GM23338 (cell line): ENCODE measurements at regions not wholly inside any gene's neighbourhood (a gene's known extent, or its start where the extent isn't known, plus 50 kb on each side); places are given as distances from the start of the nearest gene placed in this dataset.

Experiments
- ATAC-seq: fragments of 200-7000 bp; cut with Tn5 transposase; 3 replicates; pipeline ENCODE4 v1.9.1; 2020
- DNase-seq: peaks from one replicate; pipeline ENCODE4 v3.0.0-alpha.2; 2015; ENCODE audit warnings: low spot score
- H2AFZ ChIP-seq: fragments of 200-600 bp; sonication (generic); 2 replicates; pipeline ENCODE4 v1.8.0; 2016; ENCODE audit warnings: antibody characterized with exemption, mild to moderate bottlenecking, moderate library complexity
- H3F3A ChIP-seq: fragments of 200-600 bp; sonication (generic); replicated peaks from 2 replicates; pipeline ENCODE4 v1.8.0; 2017; ENCODE audit warnings: antibody characterized with exemption, mixed run types, low read depth
- H3K27ac ChIP-seq: fragments of 200-600 bp; sonication (generic); 2 replicates; pipeline ENCODE4 v1.6.1; 2016; ENCODE audit warnings: low read depth
- H3K27me3 ChIP-seq: fragments of 200-600 bp; sonication (generic); 2 replicates; pipeline ENCODE4 v1.8.0; 2016; ENCODE audit warnings: mild to moderate bottlenecking, mixed run types, moderate library complexity; ENCODE audit not compliant: insufficient read depth
- H3K36me3 ChIP-seq: fragments of 200-600 bp; sonication (generic); 2 replicates; pipeline ENCODE4 v1.8.0; 2016; ENCODE audit warnings: mild to moderate bottlenecking; ENCODE audit not compliant: insufficient read depth
- H3K4me1 ChIP-seq: fragments of 200-600 bp; sonication (generic); 2 replicates; pipeline ENCODE4 v1.8.0; 2016; ENCODE audit warnings: mild to moderate bottlenecking, moderate library complexity; ENCODE audit not compliant: insufficient read depth
- H3K4me2 ChIP-seq: fragments of 200-600 bp; sonication (generic); 2 replicates; pipeline ENCODE4 v1.7.1; 2017; ENCODE audit warnings: mixed run types
- H3K4me3 ChIP-seq: fragments of 200-600 bp; sonication (generic); 2 replicates; pipeline ENCODE4 v1.6.1; 2016; ENCODE audit warnings: mixed run types
- H3K79me2 ChIP-seq: fragments of 200-600 bp; sonication (generic); replicated peaks from 2 replicates; pipeline ENCODE4 v1.8.0; 2017; ENCODE audit warnings: mild to moderate bottlenecking; ENCODE audit not compliant: insufficient read depth
- H3K9me2 ChIP-seq: fragments of 200-600 bp; sonication (generic); 2 replicates; pipeline ENCODE4 v1.8.0; 2017; ENCODE audit not compliant: insufficient read depth
- H4K20me1 ChIP-seq: fragments of 200-600 bp; sonication (generic); replicated peaks from 2 replicates; pipeline ENCODE4 v1.8.0; 2017; ENCODE audit warnings: mild to moderate bottlenecking; ENCODE audit not compliant: insufficient read depth
- H3K27ac Mint-ChIP-seq: 2 replicates; pipeline ENCODE4 v1.8.0; 2020; ENCODE audit warnings: inconsistent platforms, mild to moderate bottlenecking, moderate library complexity, mixed read lengths
- H3K27me3 Mint-ChIP-seq: 3 replicates; pipeline ENCODE4 v1.8.0; 2022; ENCODE audit warnings: low read depth, mild to moderate bottlenecking, moderate library complexity, mixed read lengths, inconsistent platforms; ENCODE audit not compliant: insufficient read depth, poor library complexity
- H3K36me3 Mint-ChIP-seq: 3 replicates; pipeline ENCODE4 v1.8.0; 2021; ENCODE audit warnings: low read depth, mild to moderate bottlenecking, inconsistent platforms, moderate library complexity, mixed read lengths
- H3K4me1 Mint-ChIP-seq: 3 replicates; pipeline ENCODE4 v1.8.0; 2020; ENCODE audit warnings: mild to moderate bottlenecking, inconsistent platforms, mixed read lengths
- H3K4me3 Mint-ChIP-seq: 3 replicates; pipeline ENCODE4 v1.8.0; 2021; ENCODE audit warnings: moderate library complexity, mild to moderate bottlenecking, inconsistent platforms, mixed read lengths
- H3K9me3 Mint-ChIP-seq: 3 replicates; pipeline ENCODE4 v1.8.0; 2020; ENCODE audit warnings: moderate library complexity, mild to moderate bottlenecking, inconsistent platforms, mixed read lengths
- CREB1 ChIP-seq: fragments of 250-450 bp; sonication (Bioruptor Pico); IDR thresholded peaks from 2 replicates; pipeline ENCODE4 v1.5.0; 2020; ENCODE audit warnings: low read depth, mild to moderate bottlenecking, moderate library complexity
- CTCF ChIP-seq, 2 experiments: fragments of 200-600 bp in 1 of 2; sonication (generic) in 1 of 2; conservative IDR thresholded peaks; 2 replicates each; pipeline versions ENCODE4 v1.5.1 to v1.6.1; 2016 to 2017; ENCODE audit warnings: antibody characterized with exemption in 2 of 2, low read depth in 2 of 2, mild to moderate bottlenecking in 2 of 2, moderate library complexity in 1 of 2
- EZH2 ChIP-seq: fragments of 200-600 bp; sonication (generic); IDR thresholded peaks from one replicate; pipeline ENCODE4 v1.8.0; 2017; ENCODE audit warnings: antibody characterized with exemption, mild to moderate bottlenecking, low read depth; ENCODE audit not compliant: unreplicated experiment
- EZH2phosphoT487 ChIP-seq: fragments of 200-600 bp; sonication (generic); IDR thresholded peaks from one replicate; pipeline ENCODE4 v1.8.1; 2018; ENCODE audit warnings: antibody characterized with exemption; ENCODE audit not compliant: unreplicated experiment
- JUNB ChIP-seq: IDR thresholded peaks from one replicate; pipeline ENCODE4 v1.6.1; 2016; ENCODE audit warnings: antibody characterized with exemption; ENCODE audit not compliant: unreplicated experiment
- NANOG ChIP-seq: IDR thresholded peaks from 2 replicates; pipeline ENCODE4 v1.6.1; 2016; ENCODE audit warnings: antibody characterized with exemption, borderline replicate concordance
- STAT1 ChIP-seq: IDR thresholded peaks from one replicate; pipeline ENCODE4 v1.6.1; 2016; ENCODE audit warnings: antibody characterized with exemption; ENCODE audit not compliant: unreplicated experiment
- ZNF114 ChIP-seq: fragments of 250-450 bp; sonication (Bioruptor Pico); IDR thresholded peaks from 2 replicates; pipeline ENCODE4 v1.5.0; 2020; ENCODE audit warnings: mild to moderate bottlenecking, moderate library complexity
- ZNF331 ChIP-seq: fragments of 250-450 bp; sonication (Bioruptor Pico); IDR thresholded peaks from 2 replicates; pipeline ENCODE4 v1.5.0; 2020; ENCODE audit warnings: low read depth, mild to moderate bottlenecking, moderate library complexity
- TF ChIP-seq, protein P1 (sequence below): IDR thresholded peaks from 2 replicates; pipeline ENCODE4 v1.6.1; 2016; ENCODE audit warnings: antibody characterized with exemption
- TF ChIP-seq, protein P2 (sequence below): fragments of 250-450 bp; sonication (Bioruptor Pico); IDR thresholded peaks from 2 replicates; pipeline ENCODE4 v1.5.0; 2020; ENCODE audit warnings: mild to moderate bottlenecking, moderate library complexity

DNA sequence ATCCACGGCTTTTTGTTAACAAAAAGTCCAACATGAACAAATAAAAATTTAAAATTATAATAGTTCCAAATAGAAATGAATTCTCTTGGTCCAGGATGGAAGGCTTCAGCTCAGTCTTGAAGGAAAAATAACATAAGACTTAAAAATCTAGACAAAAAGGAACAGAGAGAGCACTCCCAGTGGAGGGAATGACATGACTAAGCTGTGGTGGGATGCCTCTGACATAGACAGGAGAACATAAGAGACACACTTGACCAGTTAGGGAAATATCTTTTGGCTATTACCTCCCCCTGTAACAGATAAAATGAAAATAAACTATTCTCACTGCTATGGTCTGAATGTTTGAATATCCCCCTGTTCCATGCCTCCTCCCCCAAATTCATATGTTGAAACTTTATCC, 106.8 kb downstream of the BBS10 start:
- Histone ChIP-seq H3K79me2 (no peaks in the 10 kb centered on the region), H3K4me3 (no peak overlapping the region), H3K27me3 (no peaks in the 10 kb centered on the region), H3K4me2 (no peak overlapping the region), H2AFZ (no peak overlapping the region), H4K20me1 (no peaks in the 10 kb centered on the region), H3F3A (no peaks in the 10 kb centered on the region), H3K9me2 (no peaks in the 10 kb centered on the region), H3K4me1 (no peaks in the 10 kb centered on the region), H3K36me3 (no peaks in the 10 kb centered on the region), H3K27ac (no peak overlapping the region)
- TF ChIP-seq ZNF331 (CRISPR knock-in tag) (no peak), EZH2 (no peak), EZH2phosphoT487 (no peak), ZNF114 (CRISPR knock-in tag) (no peak), CTCF (conservative IDR thresholded peaks at IDR 0.05; ENCODE audit: low read depth in 2 of 2) (no peak)
- no peaks in the 10 kb centered on the region for H3K36me3 Mint-ChIP-seq
- no peak overlapping the region for H3K4me3 Mint-ChIP-seq
- DNase-seq = no peak
- no peak overlapping the region for H3K27ac Mint-ChIP-seq
- peaks cover 2% of the 10 kb centered on the region for H3K27me3 Mint-ChIP-seq
- ATAC-seq = no peak
- H3K4me1 Mint-ChIP-seq = no peaks in the 10 kb centered on the region
- no peaks in the 10 kb centered on the region for H3K9me3 Mint-ChIP-seq

DNA sequence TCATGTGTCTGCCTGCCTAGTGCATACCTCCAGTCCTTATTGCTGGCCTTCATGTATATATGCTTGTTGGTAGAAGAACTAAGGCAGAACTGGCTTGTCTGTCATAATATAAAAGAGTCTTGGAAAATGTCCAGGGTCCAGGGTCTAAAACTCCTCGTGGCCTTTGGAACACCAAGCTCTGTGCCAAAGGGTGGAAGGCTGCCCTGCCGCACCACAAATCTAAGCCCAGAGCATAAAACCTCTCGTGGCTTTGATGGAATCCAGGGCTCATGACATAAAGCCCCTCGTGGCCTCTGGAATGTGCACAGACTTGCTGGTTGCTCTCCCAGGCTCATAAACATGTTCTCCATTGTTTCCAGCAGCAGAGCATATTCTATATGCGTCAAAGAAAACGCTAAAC, 107.9 kb downstream of the BBS10 start:
- no peak overlapping the region for H3K4me2 ChIP-seq
- no peak overlapping the region for H2AFZ ChIP-seq
- no peak overlapping the region for H3K4me3 Mint-ChIP-seq
- H3K4me3 ChIP-seq = no peak overlapping the region
- no peak overlapping the region for H3K27ac Mint-ChIP-seq
- no peak overlapping the region for H3K27ac ChIP-seq
- no peak for DNase-seq
- H3K27me3 ChIP-seq = no peaks in the 10 kb centered on the region
- H3K9me2 ChIP-seq = no peaks in the 10 kb centered on the region
- no peaks in the 10 kb centered on the region for H3K4me1 ChIP-seq
- no peaks in the 10 kb centered on the region for H3K9me3 Mint-ChIP-seq
- no peaks in the 10 kb centered on the region for H3K79me2 ChIP-seq
- no peaks in the 10 kb centered on the region for H3F3A ChIP-seq
- no peaks in the 10 kb centered on the region for H3K36me3 ChIP-seq
- H4K20me1 ChIP-seq = no peaks in the 10 kb centered on the region
- peaks cover 2% of the 10 kb centered on the region for H3K27me3 Mint-ChIP-seq
- no peak for ATAC-seq
- no peaks in the 10 kb centered on the region for H3K36me3 Mint-ChIP-seq
- H3K4me1 Mint-ChIP-seq = no peaks in the 10 kb centered on the region
- TF ChIP-seq ZNF114 (CRISPR knock-in tag) (no peak), CTCF (conservative IDR thresholded peaks at IDR 0.05; ENCODE audit: low read depth in 2 of 2) (no peak), EZH2 (no peak), EZH2phosphoT487 (no peak), JUNB (no peak), ZNF331 (CRISPR knock-in tag) (no peak), NANOG (no peak), STAT1 (no peak), CREB1 (no peak)
- TF ChIP-seq, protein P1, sequence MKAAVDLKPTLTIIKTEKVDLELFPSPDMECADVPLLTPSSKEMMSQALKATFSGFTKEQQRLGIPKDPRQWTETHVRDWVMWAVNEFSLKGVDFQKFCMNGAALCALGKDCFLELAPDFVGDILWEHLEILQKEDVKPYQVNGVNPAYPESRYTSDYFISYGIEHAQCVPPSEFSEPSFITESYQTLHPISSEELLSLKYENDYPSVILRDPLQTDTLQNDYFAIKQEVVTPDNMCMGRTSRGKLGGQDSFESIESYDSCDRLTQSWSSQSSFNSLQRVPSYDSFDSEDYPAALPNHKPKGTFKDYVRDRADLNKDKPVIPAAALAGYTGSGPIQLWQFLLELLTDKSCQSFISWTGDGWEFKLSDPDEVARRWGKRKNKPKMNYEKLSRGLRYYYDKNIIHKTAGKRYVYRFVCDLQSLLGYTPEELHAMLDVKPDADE = no peak
- TF ChIP-seq, protein P2, sequence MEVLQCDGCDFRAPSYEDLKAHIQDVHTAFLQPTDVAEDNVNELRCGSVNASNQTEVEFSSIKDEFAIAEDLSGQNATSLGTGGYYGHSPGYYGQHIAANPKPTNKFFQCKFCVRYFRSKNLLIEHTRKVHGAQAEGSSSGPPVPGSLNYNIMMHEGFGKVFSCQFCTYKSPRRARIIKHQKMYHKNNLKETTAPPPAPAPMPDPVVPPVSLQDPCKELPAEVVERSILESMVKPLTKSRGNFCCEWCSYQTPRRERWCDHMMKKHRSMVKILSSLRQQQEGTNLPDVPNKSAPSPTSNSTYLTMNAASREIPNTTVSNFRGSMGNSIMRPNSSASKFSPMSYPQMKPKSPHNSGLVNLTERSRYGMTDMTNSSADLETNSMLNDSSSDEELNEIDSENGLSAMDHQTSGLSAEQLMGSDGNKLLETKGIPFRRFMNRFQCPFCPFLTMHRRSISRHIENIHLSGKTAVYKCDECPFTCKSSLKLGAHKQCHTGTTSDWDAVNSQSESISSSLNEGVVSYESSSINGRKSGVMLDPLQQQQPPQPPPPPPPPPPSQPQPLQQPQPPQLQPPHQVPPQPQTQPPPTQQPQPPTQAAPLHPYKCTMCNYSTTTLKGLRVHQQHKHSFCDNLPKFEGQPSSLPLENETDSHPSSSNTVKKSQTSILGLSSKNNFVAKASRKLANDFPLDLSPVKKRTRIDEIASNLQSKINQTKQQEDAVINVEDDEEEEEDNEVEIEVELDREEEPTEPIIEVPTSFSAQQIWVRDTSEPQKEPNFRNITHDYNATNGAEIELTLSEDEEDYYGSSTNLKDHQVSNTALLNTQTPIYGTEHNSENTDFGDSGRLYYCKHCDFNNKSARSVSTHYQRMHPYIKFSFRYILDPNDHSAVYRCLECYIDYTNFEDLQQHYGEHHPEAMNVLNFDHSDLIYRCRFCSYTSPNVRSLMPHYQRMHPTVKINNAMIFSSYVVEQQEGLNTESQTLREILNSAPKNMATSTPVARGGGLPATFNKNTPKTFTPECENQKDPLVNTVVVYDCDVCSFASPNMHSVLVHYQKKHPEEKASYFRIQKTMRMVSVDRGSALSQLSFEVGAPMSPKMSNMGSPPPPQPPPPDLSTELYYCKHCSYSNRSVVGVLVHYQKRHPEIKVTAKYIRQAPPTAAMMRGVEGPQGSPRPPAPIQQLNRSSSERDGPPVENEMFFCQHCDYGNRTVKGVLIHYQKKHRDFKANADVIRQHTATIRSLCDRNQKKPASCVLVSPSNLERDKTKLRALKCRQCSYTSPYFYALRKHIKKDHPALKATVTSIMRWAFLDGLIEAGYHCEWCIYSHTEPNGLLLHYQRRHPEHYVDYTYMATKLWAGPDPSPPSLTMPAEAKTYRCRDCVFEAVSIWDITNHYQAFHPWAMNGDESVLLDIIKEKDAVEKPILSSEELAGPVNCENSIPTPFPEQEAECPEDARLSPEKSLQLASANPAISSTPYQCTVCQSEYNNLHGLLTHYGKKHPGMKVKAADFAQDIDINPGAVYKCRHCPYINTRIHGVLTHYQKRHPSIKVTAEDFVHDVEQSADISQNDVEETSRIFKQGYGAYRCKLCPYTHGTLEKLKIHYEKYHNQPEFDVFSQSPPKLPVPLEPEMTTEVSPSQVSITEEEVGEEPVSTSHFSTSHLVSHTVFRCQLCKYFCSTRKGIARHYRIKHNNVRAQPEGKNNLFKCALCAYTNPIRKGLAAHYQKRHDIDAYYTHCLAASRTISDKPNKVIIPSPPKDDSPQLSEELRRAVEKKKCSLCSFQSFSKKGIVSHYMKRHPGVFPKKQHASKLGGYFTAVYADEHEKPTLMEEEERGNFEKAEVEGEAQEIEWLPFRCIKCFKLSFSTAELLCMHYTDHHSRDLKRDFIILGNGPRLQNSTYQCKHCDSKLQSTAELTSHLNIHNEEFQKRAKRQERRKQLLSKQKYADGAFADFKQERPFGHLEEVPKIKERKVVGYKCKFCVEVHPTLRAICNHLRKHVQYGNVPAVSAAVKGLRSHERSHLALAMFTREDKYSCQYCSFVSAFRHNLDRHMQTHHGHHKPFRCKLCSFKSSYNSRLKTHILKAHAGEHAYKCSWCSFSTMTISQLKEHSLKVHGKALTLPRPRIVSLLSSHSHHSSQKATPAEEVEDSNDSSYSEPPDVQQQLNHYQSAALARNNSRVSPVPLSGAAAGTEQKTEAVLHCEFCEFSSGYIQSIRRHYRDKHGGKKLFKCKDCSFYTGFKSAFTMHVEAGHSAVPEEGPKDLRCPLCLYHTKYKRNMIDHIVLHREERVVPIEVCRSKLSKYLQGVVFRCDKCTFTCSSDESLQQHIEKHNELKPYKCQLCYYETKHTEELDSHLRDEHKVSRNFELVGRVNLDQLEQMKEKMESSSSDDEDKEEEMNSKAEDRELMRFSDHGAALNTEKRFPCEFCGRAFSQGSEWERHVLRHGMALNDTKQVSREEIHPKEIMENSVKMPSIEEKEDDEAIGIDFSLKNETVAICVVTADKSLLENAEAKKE = no peak
